SU-DHL-6 (cell line): ENCODE measurements at regions not wholly inside any gene's neighbourhood (a gene's known extent, or its start where the extent isn't known, plus 50 kb on each side); places are given as distances from the start of the nearest gene placed in this dataset.

Source experiments
- H2AFZ ChIP-seq: fragments of 200-600 bp; sonication (generic); 2 replicates; pipeline ENCODE4 v1.6.1; 2014; ENCODE audit warnings: low read depth, mild to moderate bottlenecking, moderate library complexity, mixed read lengths, antibody characterized with exemption, low read length; ENCODE audit not compliant: severe bottlenecking
- H3F3A ChIP-seq: fragments of 200-600 bp; shearing (Covaris generic); 2 replicates; pipeline ENCODE4 v1.6.0; 2016; ENCODE audit warnings: antibody characterized with exemption, mild to moderate bottlenecking; ENCODE audit not compliant: insufficient read depth
- H3K27ac ChIP-seq: fragments of 200-600 bp; sonication (generic); 2 replicates; pipeline ENCODE4 v1.5.1; 2016; ENCODE audit warnings: low read depth, mild to moderate bottlenecking, low read length, moderate library complexity, mixed read lengths
- H3K27me3 ChIP-seq: fragments of 200-600 bp; sonication (generic), shearing (Covaris generic); 2 replicates; pipeline ENCODE4 v1.6.0; 2014; ENCODE audit warnings: mild to moderate bottlenecking, low read length
- H3K36me3 ChIP-seq: fragments of 200-600 bp; sonication (generic); 2 replicates; pipeline ENCODE4 v1.6.1; 2014; ENCODE audit warnings: mild to moderate bottlenecking, low read length, mixed read lengths
- H3K4me2 ChIP-seq: fragments of 300-600, 200-600 bp; shearing (Covaris generic), sonication (generic); 2 replicates; pipeline ENCODE4 v1.6.0; 2014; ENCODE audit warnings: low read length, low read depth, mild to moderate bottlenecking; ENCODE audit not compliant: poor library complexity, severe bottlenecking
- H3K4me3 ChIP-seq: fragments of 200-600 bp; sonication (generic); 2 replicates; pipeline ENCODE4 v1.5.1; 2014; ENCODE audit warnings: antibody characterized with exemption, low read length, mild to moderate bottlenecking, mixed read lengths; ENCODE audit not compliant: insufficient read depth, poor library complexity, severe bottlenecking
- H3K79me2 ChIP-seq: fragments of 200-600 bp; sonication (generic); 2 replicates; pipeline ENCODE4 v1.6.1; 2014; ENCODE audit warnings: mild to moderate bottlenecking, low read length, moderate library complexity; ENCODE audit not compliant: insufficient read depth
- H3K9ac ChIP-seq: fragments of 200-600 bp; sonication (generic); 2 replicates; pipeline ENCODE4 v1.7.0; 2014; ENCODE audit warnings: mild to moderate bottlenecking, low read length
- H3K9me2 ChIP-seq: fragments of 200-600 bp; sonication (generic); replicated peaks from 2 replicates; pipeline ENCODE4 v1.6.1; 2014; ENCODE audit warnings: low read length; ENCODE audit not compliant: insufficient read depth
- H3K9me3 ChIP-seq: fragments of 200-600 bp; sonication (generic); 2 replicates; pipeline ENCODE4 v1.6.1; 2014; ENCODE audit warnings: low read length, mixed read lengths; ENCODE audit not compliant: insufficient read depth
- H4K20me1 ChIP-seq: fragments of 200-600 bp; sonication (generic); 2 replicates; pipeline ENCODE4 v1.6.1; 2014; ENCODE audit warnings: low read depth, mild to moderate bottlenecking, antibody characterized with exemption, low read length, moderate library complexity, mixed read lengths
- EZH2phosphoT487 ChIP-seq: fragments of 200-600 bp; sonication (generic), shearing (Covaris generic); conservative IDR thresholded peaks from 2 replicates; pipeline ENCODE4 v1.6.1; 2018; ENCODE audit warnings: mild to moderate bottlenecking, antibody characterized with exemption, low read length, moderate library complexity, mixed read lengths
- TF ChIP-seq, protein P1 (sequence below): fragments of 200-600 bp; sonication (generic); IDR thresholded peaks from one replicate; pipeline ENCODE4 v1.5.1; 2017; ENCODE audit warnings: antibody characterized with exemption, mild to moderate bottlenecking, low read length, moderate library complexity; ENCODE audit not compliant: insufficient read depth, poor library complexity, severe bottlenecking

DNA sequence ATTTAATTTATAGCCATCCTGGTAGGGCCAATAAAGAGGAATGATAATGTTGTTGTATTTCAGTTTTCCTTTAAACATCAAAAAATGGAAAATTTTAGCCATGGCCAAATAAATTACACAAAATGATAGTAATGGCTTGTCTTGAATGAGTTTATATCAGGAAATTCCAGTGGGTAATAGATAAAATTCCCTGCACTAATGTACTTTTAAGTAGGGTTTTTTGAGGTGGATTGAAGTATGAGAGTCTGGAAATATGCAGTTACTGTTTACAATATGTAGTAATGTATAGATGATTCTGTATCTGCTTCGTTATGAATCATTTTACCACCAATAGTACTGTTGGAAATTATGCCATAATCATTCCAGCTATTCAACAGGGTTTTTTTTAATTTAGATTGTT is 219.4 kb upstream of the ROBO2 start:
- Histone ChIP-seq H2AFZ (no peak overlapping the region), H3K36me3 (no peaks in the 10 kb centered on the region), H3K79me2 (no peaks in the 10 kb centered on the region), H3K9ac (no peak overlapping the region), H3F3A (no peaks in the 10 kb centered on the region), H3K4me3 (no peak overlapping the region), H4K20me1 (no peaks in the 10 kb centered on the region), H3K4me2 (no peak overlapping the region), H3K27me3 (no peaks in the 10 kb centered on the region), H3K9me2 (no peaks in the 10 kb centered on the region), H3K27ac (no peak overlapping the region), H3K9me3 (no peaks in the 10 kb centered on the region)
- TF ChIP-seq, protein P1, sequence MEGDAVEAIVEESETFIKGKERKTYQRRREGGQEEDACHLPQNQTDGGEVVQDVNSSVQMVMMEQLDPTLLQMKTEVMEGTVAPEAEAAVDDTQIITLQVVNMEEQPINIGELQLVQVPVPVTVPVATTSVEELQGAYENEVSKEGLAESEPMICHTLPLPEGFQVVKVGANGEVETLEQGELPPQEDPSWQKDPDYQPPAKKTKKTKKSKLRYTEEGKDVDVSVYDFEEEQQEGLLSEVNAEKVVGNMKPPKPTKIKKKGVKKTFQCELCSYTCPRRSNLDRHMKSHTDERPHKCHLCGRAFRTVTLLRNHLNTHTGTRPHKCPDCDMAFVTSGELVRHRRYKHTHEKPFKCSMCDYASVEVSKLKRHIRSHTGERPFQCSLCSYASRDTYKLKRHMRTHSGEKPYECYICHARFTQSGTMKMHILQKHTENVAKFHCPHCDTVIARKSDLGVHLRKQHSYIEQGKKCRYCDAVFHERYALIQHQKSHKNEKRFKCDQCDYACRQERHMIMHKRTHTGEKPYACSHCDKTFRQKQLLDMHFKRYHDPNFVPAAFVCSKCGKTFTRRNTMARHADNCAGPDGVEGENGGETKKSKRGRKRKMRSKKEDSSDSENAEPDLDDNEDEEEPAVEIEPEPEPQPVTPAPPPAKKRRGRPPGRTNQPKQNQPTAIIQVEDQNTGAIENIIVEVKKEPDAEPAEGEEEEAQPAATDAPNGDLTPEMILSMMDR, result no peak
- no peak for TF ChIP-seq EZH2phosphoT487

DNA sequence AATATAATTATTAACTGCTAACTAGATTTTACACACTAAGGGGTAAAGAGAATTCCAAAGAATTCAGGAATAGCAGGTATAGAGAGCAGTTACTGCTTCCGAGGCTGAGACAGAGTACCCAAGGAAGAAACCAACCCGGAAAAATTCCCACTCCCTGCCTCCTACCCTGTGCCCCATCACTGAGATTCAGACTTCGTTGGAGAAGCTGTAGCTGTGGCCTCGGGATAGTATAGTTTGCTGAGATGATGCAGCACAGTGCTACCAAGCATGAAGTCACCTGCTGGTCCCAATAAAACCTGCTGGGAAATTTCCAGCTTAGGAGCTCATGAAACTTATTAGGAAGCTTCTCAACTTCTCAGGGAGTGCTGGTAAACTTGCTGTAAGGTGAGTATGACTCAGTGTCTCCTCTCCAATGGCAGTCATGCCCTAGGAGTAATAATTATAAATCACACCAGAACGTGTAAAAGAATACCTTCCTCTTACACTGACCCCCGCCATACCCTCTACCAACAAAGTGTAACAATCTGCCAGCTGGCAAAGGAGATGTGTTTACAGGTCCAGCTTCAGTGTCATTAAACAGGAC is 215.2 kb upstream of the ROBO2 start:
- Histone ChIP-seq H3K9me3 (no peaks in the 10 kb centered on the region), H3K9ac (no peak overlapping the region), H3F3A (no peaks in the 10 kb centered on the region), H3K4me3 (no peak overlapping the region), H3K9me2 (no peaks in the 10 kb centered on the region), H3K4me2 (no peak overlapping the region), H4K20me1 (no peaks in the 10 kb centered on the region), H2AFZ (no peak overlapping the region), H3K27ac (no peak overlapping the region), H3K27me3 (no peaks in the 10 kb centered on the region), H3K79me2 (no peaks in the 10 kb centered on the region), H3K36me3 (no peaks in the 10 kb centered on the region)
- TF ChIP-seq, protein P1, result no peak
- no peak for TF ChIP-seq EZH2phosphoT487

DNA sequence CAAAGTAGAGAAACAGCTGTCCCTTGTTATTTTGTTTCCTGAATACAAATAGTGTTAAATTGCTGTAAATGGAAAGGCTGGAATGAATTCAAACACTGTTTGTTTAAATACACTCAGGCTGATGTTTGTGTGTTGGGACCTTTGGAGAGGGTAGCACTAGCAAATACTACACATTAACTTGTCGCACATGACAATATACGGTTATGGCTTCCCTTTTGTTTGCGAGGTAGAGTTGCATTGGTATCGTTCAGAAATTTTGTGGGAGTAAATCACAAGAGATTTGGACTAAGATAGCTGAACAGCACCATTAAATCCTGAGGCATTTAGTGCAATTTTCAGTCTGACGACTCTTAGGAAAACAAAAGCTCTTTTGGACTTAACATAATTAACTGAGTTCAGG is 213.0 kb upstream of the ROBO2 start:
- no peaks in the 10 kb centered on the region for H4K20me1 ChIP-seq
- H3K9me2 ChIP-seq, result no peaks in the 10 kb centered on the region
- no peaks in the 10 kb centered on the region for H3K9me3 ChIP-seq
- no peak overlapping the region for H3K9ac ChIP-seq
- H3K27me3 ChIP-seq, result no peaks in the 10 kb centered on the region
- H2AFZ ChIP-seq, result no peak overlapping the region
- no peak overlapping the region for H3K4me2 ChIP-seq
- no peaks in the 10 kb centered on the region for H3K36me3 ChIP-seq
- no peak for TF ChIP-seq EZH2phosphoT487
- TF ChIP-seq, protein P1, result no peak
- H3K4me3 ChIP-seq, result no peak overlapping the region
- no peaks in the 10 kb centered on the region for H3K79me2 ChIP-seq
- H3F3A ChIP-seq, result no peaks in the 10 kb centered on the region
- no peak overlapping the region for H3K27ac ChIP-seq
